BJ (cell line): ENCODE measurements at regions not wholly inside any gene's neighbourhood (a gene's known extent, or its start where the extent isn't known, plus 50 kb on each side); places are given as distances from the start of the nearest gene placed in this dataset.
"Not testable (repeated sequence)": the region's sequence is repeated elsewhere in the genome, so short reads cannot be mapped to it uniquely, and the experiment has no call there.

Experiments used
- CTCF ChIA-PET: fragments of 350-600 bp; formaldehyde crosslinking; extraction: SDS; loops from one replicate; lab custom pipeline; 2021; ENCODE audit warnings: antibody characterized with exemption, inconsistent platforms; lab: Yijun Ruan, JAX
- POLR2A ChIA-PET: fragments of 300-600 bp; sonication (Branson Sonifier 250); formaldehyde crosslinking; extraction: SDS; loops from one replicate; lab custom pipeline; 2021; ENCODE audit warnings: antibody characterized with exemption; lab: Charles Lee
- DNase-seq: peaks from one replicate; pipeline ENCODE4 v3.0.0-alpha.2; 2011; ENCODE audit warnings: low read depth
- H3K27me3 ChIP-seq: 2 replicates; pipeline ENCODE4 v1.6.0; 2011; ENCODE audit warnings: low read length; ENCODE audit not compliant: control insufficient read depth, insufficient read depth
- H3K36me3 ChIP-seq: 2 replicates; pipeline ENCODE4 v1.5.1; 2011; ENCODE audit warnings: low read length; ENCODE audit not compliant: control insufficient read depth, insufficient read depth
- H3K4me3 ChIP-seq: 2 replicates; pipeline ENCODE4 v1.5.1; 2011; ENCODE audit warnings: low read depth, mild to moderate bottlenecking, control low read depth, low read length
- CTCF ChIP-seq: IDR thresholded peaks from 2 replicates; pipeline ENCODE4 v1.5.1; 2011; ENCODE audit warnings: low read depth, mild to moderate bottlenecking, control low read depth, inconsistent platforms, low read length, moderate library complexity; ENCODE audit not compliant: insufficient read depth

DNA sequence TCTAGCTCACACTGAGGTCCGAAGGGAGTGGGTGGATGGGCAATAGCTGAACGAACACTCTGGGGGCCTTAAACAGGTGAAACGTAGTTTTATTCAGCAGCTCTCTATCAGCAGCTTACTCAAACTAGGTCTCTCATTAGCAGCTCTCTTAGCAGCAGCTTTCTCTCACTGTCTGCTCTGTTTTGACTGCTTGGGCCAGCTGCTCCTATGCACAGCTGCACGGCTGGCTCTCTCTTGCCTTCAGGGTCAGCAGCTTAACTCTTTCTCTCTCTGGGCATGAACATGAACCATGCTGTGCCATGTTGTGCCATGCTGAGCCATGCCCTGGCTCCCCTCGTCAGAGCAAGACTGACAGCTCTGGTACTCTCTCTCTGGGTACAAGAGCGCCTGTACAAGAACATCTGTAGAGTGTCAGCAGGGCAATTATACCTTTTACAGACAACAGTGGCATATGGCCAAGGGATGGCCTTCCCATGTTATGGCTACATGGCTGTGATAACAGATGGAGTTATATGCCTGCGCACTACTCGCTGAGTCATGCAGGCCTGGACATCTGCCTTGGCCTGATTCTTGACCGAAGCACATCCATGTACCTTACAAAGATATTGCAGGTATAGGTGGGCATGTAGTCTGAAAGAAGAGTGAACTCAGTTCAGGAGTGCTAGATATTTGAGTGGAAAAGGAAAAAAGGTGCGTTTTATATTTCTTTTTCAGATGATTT, 152.4 kb downstream of the LEPR start:
- DNase-seq: no peak
- TF ChIP-seq CTCF: no peak
- ChIA-PET POLR2A (no interaction called here), CTCF (interaction anchor here (0.8 kb wide), 1 partner anchor 113 kb away, joined by 4 read pairs; no protein-coding TSS in a partner anchor)
- Histone ChIP-seq H3K27me3 (no peaks in the 10 kb centered on the region), H3K36me3 (no peaks in the 10 kb centered on the region), H3K4me3 (no peak overlapping the region)

DNA sequence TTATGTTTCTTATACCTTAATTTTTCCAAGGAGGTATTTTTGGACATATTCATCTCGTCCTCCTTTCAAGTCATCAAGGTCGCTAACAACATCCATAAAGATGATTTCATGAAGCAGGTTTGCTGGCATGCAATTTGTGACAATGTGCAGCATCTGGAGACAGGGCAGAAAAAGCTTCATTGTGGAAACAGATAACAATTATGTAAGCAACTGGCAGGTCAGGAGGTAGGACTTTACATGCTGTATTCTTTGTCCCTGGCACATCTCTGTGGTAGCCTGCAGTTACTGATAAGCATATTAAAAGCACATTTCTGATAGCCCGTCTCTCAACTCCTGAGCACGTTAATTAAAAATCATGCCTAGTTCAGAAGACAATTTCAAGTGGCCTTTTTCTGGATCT, 156.8 kb downstream of the LEPR start:
- POLR2A ChIA-PET: no interaction called here
- no peak overlapping the region for H3K4me3 ChIP-seq
- CTCF ChIA-PET: interaction anchor here (1.2 kb wide), 1 partner anchor 323 kb away, joined by 3 read pairs; no protein-coding TSS in a partner anchor
- DNase-seq: no peak
- no peaks in the 10 kb centered on the region for H3K27me3 ChIP-seq
- no peaks in the 10 kb centered on the region for H3K36me3 ChIP-seq
- TF ChIP-seq CTCF: no peak

- H3K36me3 ChIP-seq, POLR2A ChIA-PET, DNase-seq, H3K4me3 ChIP-seq, H3K27me3 ChIP-seq: not testable (repeated sequence)
- CTCF ChIA-PET: interaction anchor here (1.2 kb wide), 1 partner anchor 323 kb away, joined by 3 read pairs; no protein-coding TSS in a partner anchor
These were observed 157.5 kb downstream of the LEPR start for GRCh38 chr1:65577982-65578381.

- H3K36me3 ChIP-seq: no peaks in the 10 kb centered on the region
- DNase-seq: no peak
- CTCF ChIA-PET: interaction anchor here (1.0 to 1.5 kb wide), 3 partner anchors 150 to 346 kb away, joined by 3 to 9 read pairs (median 3); no protein-coding TSS in a partner anchor
- POLR2A ChIA-PET: no interaction called here
- H3K27me3 ChIP-seq: no peaks in the 10 kb centered on the region
- no peak overlapping the region for H3K4me3 ChIP-seq
- TF ChIP-seq CTCF: peak; percentile 43
These were observed 160.7 kb downstream of the LEPR start for GRCh38 chr1:65581119-65581518.

GRCh38 chr1:65584399-65584798, 163.9 kb downstream of the LEPR start:
- TF ChIP-seq CTCF: no peak
- no peak for DNase-seq
- Histone ChIP-seq H3K4me3 (no peak overlapping the region), H3K27me3 (no peaks in the 10 kb centered on the region), H3K36me3 (no peaks in the 10 kb centered on the region)
- ChIA-PET POLR2A (no interaction called here), CTCF (no interaction called here)
